Ovary (tissue), 3 donors: ENCODE measurements at regions not wholly inside any gene's neighbourhood (a gene's known extent, or its start where the extent isn't known, plus 50 kb on each side); places are given as distances from the start of the nearest gene placed in this dataset.

Experiments used
- CTCF ChIP-seq, 3 donors: fragments of 450-650 bp in 2 of 3; fragments of 200-600 bp in 1 of 3; IDR thresholded peaks; one replicate each; pipeline versions ENCODE4 v1.5.1 to v1.8.0; 2016 to 2022; ENCODE audit warnings: antibody characterized with exemption in 3 of 3, mild to moderate bottlenecking in 1 of 3
- EP300 ChIP-seq: sonication (generic); formaldehyde crosslinking; IDR thresholded peaks from one replicate; pipeline ENCODE4 v1.6.1; 2017; ENCODE audit warnings: antibody characterized with exemption
- donor health status: DM: no; HTN: no; CAD: no.

- TF ChIP-seq EP300 (no peak), CTCF (IDR thresholded peaks at IDR 0.05) (no peak)
Observed at GRCh38 chr6:71733970-71734899, 152.1 kb upstream of the RIMS1 start.
